HepG2 (cell line): ENCODE measurements at regions not wholly inside any gene's neighbourhood (a gene's known extent, or its start where the extent isn't known, plus 50 kb on each side); places are given as distances from the start of the nearest gene placed in this dataset.

Experiments used
- ATAC-seq: fragments of 200-7000 bp; cut with Tn5 transposase; 3 replicates; pipeline ENCODE4 v1.9.1; 2020; ENCODE audit warnings: mild to moderate bottlenecking, moderate library complexity
- BruUV-seq: library from RNA; stranded (reverse); fragments of 400-500 nt; replicated peaks from 2 replicates; lab custom pipeline; 2021; lab: Mats Ljungman, UMichigan
- CTCF ChIA-PET: fragments of 300-600 bp; formaldehyde crosslinking; extraction: SDS; loops from one replicate; lab custom pipeline; 2021; ENCODE audit warnings: low total read pairs, inconsistent platforms, low intra/inter-chr PET ratio; lab: Yijun Ruan, JAX
- POLR2A ChIA-PET: fragments of 350-600 bp; sonication (Branson Sonifier 250); formaldehyde crosslinking; loops from one replicate; lab custom pipeline; 2020; ENCODE audit warnings: antibody characterized with exemption, inconsistent platforms; lab: Yijun Ruan, JAX
- DNase-seq: peaks from one replicate; pipeline ENCODE4 v3.0.0-alpha.2; 2015; ENCODE audit warnings: low spot score
- FAIRE-seq: peaks from 3 replicates; lab custom pipeline; 2011; peaks lifted over from hg19 to GRCh38; lab: Jason Lieb, UNC
- H2AFZ ChIP-seq: one replicate; pipeline ENCODE4 v1.6.1; 2011; ENCODE audit warnings: low read length, inconsistent platforms
- H3K27ac ChIP-seq: fragments of 300-600 bp; 3 replicates; pipeline ENCODE4 v1.8.0; 2011; ENCODE audit warnings: mixed run types, mild to moderate bottlenecking, mixed read lengths, low read length, inconsistent platforms; ENCODE audit not compliant: insufficient read depth; ENCODE audit errors: extremely low read length
- H3K27me3 ChIP-seq, 2 experiments: fragments of 200-600 bp in 1 of 2; 2 replicates in 1 of 2; 3 replicates in 1 of 2; pipeline versions ENCODE4 v1.6.0 to v1.8.0; 2011; ENCODE audit warnings: low read length in 2 of 2, mild to moderate bottlenecking in 2 of 2, moderate library complexity in 2 of 2, inconsistent platforms in 1 of 2; ENCODE audit not compliant: insufficient read depth in 2 of 2, control insufficient read depth in 1 of 2
- H3K36me3 ChIP-seq, 2 experiments: fragments of 200-600 bp in 1 of 2; replicated peaks in 1 of 2; 2 replicates in 1 of 2; 3 replicates in 1 of 2; pipeline versions ENCODE4 v1.5.1 to v1.8.0; 2011; ENCODE audit warnings: low read length in 2 of 2, inconsistent platforms in 1 of 2; ENCODE audit not compliant: insufficient read depth in 2 of 2, control insufficient read depth in 1 of 2
- H3K4me1 ChIP-seq: 2 replicates; pipeline ENCODE4 v1.5.1; 2012; ENCODE audit warnings: low read length, inconsistent platforms; ENCODE audit not compliant: insufficient read depth
- H3K4me2 ChIP-seq: 2 replicates; pipeline ENCODE4 v1.6.0; 2011; ENCODE audit warnings: low read depth, low read length, inconsistent platforms
- H3K4me3 ChIP-seq, 3 experiments: fragments of 200-600 bp in 1 of 3; sonication (generic), shearing (Covaris generic) in 1 of 3; replicated peaks in 1 of 3; 2 replicates each; pipeline ENCODE4 v1.5.1; 2011 to 2016; ENCODE audit warnings: low read length in 3 of 3, inconsistent platforms in 2 of 3, low read depth in 2 of 3, mild to moderate bottlenecking in 2 of 3, control low read depth in 1 of 3, mixed read lengths in 1 of 3; ENCODE audit not compliant: insufficient read depth in 1 of 3
- H3K79me2 ChIP-seq: one replicate; pipeline ENCODE4 v1.6.1; 2011; ENCODE audit warnings: low read length, inconsistent platforms; ENCODE audit not compliant: insufficient read depth
- H3K9ac ChIP-seq: 2 replicates; pipeline ENCODE4 v1.6.0; 2011; ENCODE audit warnings: mild to moderate bottlenecking, low read depth, low read length, inconsistent platforms; ENCODE audit not compliant: insufficient read depth
- H3K9me3 ChIP-seq: 2 replicates; pipeline ENCODE4 v1.5.1; 2012; ENCODE audit warnings: mild to moderate bottlenecking, low read length
- H4K20me1 ChIP-seq: 2 replicates; pipeline ENCODE4 v1.6.0; 2011; ENCODE audit warnings: inconsistent platforms, mild to moderate bottlenecking, low read length, moderate library complexity; ENCODE audit not compliant: insufficient read depth
- HDAC1 ChIP-seq: sonication (generic); formaldehyde crosslinking; IDR thresholded peaks from 2 replicates; pipeline ENCODE4 v1.5.1; 2020; ENCODE audit warnings: mild to moderate bottlenecking, missing genetic modification reagents
- NR2F6 ChIP-seq, 2 experiments: IDR thresholded peaks; 2 replicates each; pipeline ENCODE4 v1.6.1; 2016; ENCODE audit warnings: antibody characterized with exemption in 1 of 2, mild to moderate bottlenecking in 1 of 2
- PHF20 ChIP-seq: sonication (generic); formaldehyde crosslinking; IDR thresholded peaks from 2 replicates; pipeline ENCODE4 v1.5.0; 2020; ENCODE audit warnings: mild to moderate bottlenecking, missing genetic modification reagents
- PPARG ChIP-seq: conservative IDR thresholded peaks from 2 replicates; pipeline ENCODE4 v1.6.1; 2016; ENCODE audit warnings: missing biosample characterization, missing genetic modification reagents
- RARA ChIP-seq: IDR thresholded peaks from 2 replicates; pipeline ENCODE4 v1.6.1; 2016; ENCODE audit warnings: missing genetic modification reagents, missing compliant biosample characterization
- ZBTB42 ChIP-seq: sonication (generic); formaldehyde crosslinking; IDR thresholded peaks from 2 replicates; pipeline ENCODE4 v1.5.0; 2020; ENCODE audit warnings: mild to moderate bottlenecking, missing genetic modification reagents
- ZMYM3 ChIP-seq: sonication (generic); formaldehyde crosslinking; IDR thresholded peaks from 2 replicates; pipeline ENCODE4 v1.5.1; 2020; ENCODE audit warnings: mild to moderate bottlenecking, missing genetic modification reagents
- ZNF362 ChIP-seq: sonication (generic); formaldehyde crosslinking; IDR thresholded peaks from 2 replicates; pipeline ENCODE4 v1.4.0; 2020; ENCODE audit warnings: missing genetic modification reagents, mild to moderate bottlenecking, borderline replicate concordance
- ZNF430 ChIP-seq: sonication (generic); formaldehyde crosslinking; IDR thresholded peaks from 2 replicates; pipeline ENCODE4 v1.9.0; 2021; ENCODE audit warnings: mild to moderate bottlenecking, missing genetic modification reagents
- ZNF614 ChIP-seq: IDR thresholded peaks from 2 replicates; pipeline ENCODE4 v1.6.1; 2018; ENCODE audit warnings: missing biosample characterization, missing genetic modification reagents, inconsistent platforms, borderline replicate concordance
- ZNF850 ChIP-seq: sonication (generic); formaldehyde crosslinking; conservative IDR thresholded peaks from 2 replicates; pipeline ENCODE4 v1.9.0; 2021; ENCODE audit warnings: mild to moderate bottlenecking, missing genetic modification reagents
- WGBS: methylation state at CpG from one replicate; pipeline ENCODE4 v1.1.6; 2017; ENCODE audit warnings: low lambda C conversion rate; 5-methylcytosine and 5-hydroxymethylcytosine counted together
- in situ Hi-C: cut with HindIII; loops from 2 replicates; pipeline ENCODE4 v1.10.0; 2017; ENCODE audit warnings: low pct_unique_long_range_greater_than_20kb; ENCODE audit not compliant: extremely low pct_ligation_motif_present
- intact Hi-C: fragments of 100-400 bp; cut with micrococcal nuclease; formaldehyde crosslinking; loops from one replicate; pipeline ENCODE4 v1.10.0; 2022; ENCODE audit not compliant: unreplicated experiment

DNA sequence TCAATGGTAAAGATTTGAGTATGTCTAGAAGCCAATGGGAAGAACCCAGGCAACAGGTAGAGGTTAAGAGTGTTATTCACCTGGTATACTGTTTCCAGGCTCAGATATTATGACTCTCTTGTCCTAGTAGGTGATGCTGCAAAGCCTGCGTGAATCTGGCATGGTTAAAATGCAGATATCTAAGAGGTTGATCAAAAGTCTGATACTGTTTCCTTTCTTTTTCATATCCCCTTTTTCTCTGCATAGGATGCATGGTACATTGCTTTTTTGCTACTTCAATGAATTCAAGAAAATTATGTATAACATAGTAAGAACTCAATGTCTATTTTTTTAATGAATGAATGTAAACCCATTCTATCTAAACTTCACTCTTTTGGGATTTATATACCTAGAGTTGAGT, 284.3 kb upstream of the KHDRBS2 start:
- Histone ChIP-seq H3K4me1 (no peaks in the 10 kb centered on the region), H3K79me2 (no peaks in the 10 kb centered on the region), H3K4me3 (no peak overlapping the region), H3K9me3 (no peaks in the 10 kb centered on the region), H3K4me2 (no peak overlapping the region), H3K27me3 (no peaks in the 10 kb centered on the region), H4K20me1 (no peaks in the 10 kb centered on the region), H3K36me3 (no peaks in the 10 kb centered on the region), H3K27ac (no peak overlapping the region), H3K9ac (no peak overlapping the region), H2AFZ (no peak overlapping the region)
- intact Hi-C loops = no loop called here
- ChIA-PET CTCF (no interaction called here), POLR2A (no interaction called here)
- no peak for TF ChIP-seq ZNF850 (CRISPR knock-in tag)
- no peak for TF ChIP-seq ZNF362 (CRISPR knock-in tag)
- no peak for TF ChIP-seq ZNF430 (CRISPR knock-in tag)
- no peak for TF ChIP-seq RARA
- TF ChIP-seq NR2F6 (IDR thresholded peaks at IDR 0.05) = no peak
- TF ChIP-seq NR2F6 (CRISPR knock-in tag; IDR thresholded peaks at IDR 0.05) = no peak
- TF ChIP-seq ZNF614 (CRISPR knock-in tag) = no peak
- TF ChIP-seq PHF20 (CRISPR knock-in tag) = no peak
- no peak for TF ChIP-seq ZMYM3
- no peak for TF ChIP-seq ZBTB42 (CRISPR knock-in tag)
- BruUV-seq = no TSS peak
- WGBS = 0% methylated on average over 1 of the region's 1 CpG
- in situ Hi-C loops = no loop called here
- ATAC-seq = no peak
- no peak for DNase-seq
- no peak for FAIRE-seq

DNA sequence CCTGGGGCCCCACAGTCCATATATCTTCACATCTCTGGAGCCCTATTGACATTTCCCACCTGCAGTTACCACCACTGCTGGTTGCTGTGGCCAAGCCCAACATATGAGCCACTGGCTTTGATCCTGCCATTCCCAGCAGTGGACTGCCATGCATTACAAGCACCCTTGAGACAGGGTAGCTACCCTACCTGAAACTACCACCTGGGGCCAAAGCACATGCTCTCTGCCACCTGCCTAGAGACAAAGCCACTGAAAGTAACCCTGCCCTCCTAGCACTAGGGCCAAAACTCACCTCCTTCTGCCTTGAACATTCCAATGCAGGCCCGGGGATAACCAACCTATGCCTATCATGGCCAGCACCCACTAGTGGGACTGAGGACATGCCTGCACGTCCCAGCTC, 255.5 kb upstream of the KHDRBS2 start:
- Histone ChIP-seq H3K27me3 (no peaks in the 10 kb centered on the region), H3K36me3 (no peaks in the 10 kb centered on the region), H3K79me2 (no peaks in the 10 kb centered on the region)
- TF ChIP-seq HDAC1 (no peak), PPARG (CRISPR knock-in tag) (no peak)
- TF ChIP-seq, all 625 proteins: peak for 0
- FAIRE-seq (no peak), ATAC-seq (no peak), DNase-seq (no peak)
- H3K27ac ChIP-seq = no peak overlapping the region
- H3K9me3 ChIP-seq = no peaks in the 10 kb centered on the region
- intact Hi-C loops (no loop called here), in situ Hi-C loops (no loop called here)
- CTCF ChIA-PET = no interaction called here
- WGBS = 0% methylated on average over 2 of the region's 2 CpGs
- H2AFZ ChIP-seq = no peak overlapping the region
- BruUV-seq = no TSS peak
- no peak overlapping the region for H3K9ac ChIP-seq
- POLR2A ChIA-PET = no interaction called here
- no peak overlapping the region for H3K4me2 ChIP-seq
- no peaks in the 10 kb centered on the region for H3K4me1 ChIP-seq
- no peak overlapping the region for H3K4me3 ChIP-seq
- no peaks in the 10 kb centered on the region for H4K20me1 ChIP-seq
